ENCODE measurements at regions not wholly inside any gene's neighbourhood (a gene's known extent, or its start where the extent isn't known, plus 50 kb on each side); places are given as distances from the start of the nearest gene placed in this dataset.

GRCh38 chr11:122207505-122207904 is 91.5 kb upstream of the BLID start:
- Histone ChIP-seq H3K4me1 (peaks cover 3% of the 10 kb centered on the region), H3K27me3 (no peaks in the 10 kb centered on the region), H3K4me2 (no peak overlapping the region), H3K9me3 (ENCODE audit: low read depth) (no peaks in the 10 kb centered on the region), H3K36me3 (no peaks in the 10 kb centered on the region), H3K79me2 (ENCODE audit: low read depth) (no peaks in the 10 kb centered on the region), H3K4me3 (no peak overlapping the region), H2AFZ (replicated peaks) (no peak overlapping the region), H3K9ac (no peak overlapping the region), H4K20me1 (ENCODE audit: low read depth) (no peaks in the 10 kb centered on the region), H3K27ac (no peak overlapping the region), H3F3A (ENCODE audit: low read depth) (no peaks in the 10 kb centered on the region)
- Mint-ChIP-seq H3K9me3 (no peaks in the 10 kb centered on the region), H3K4me3 (no peak overlapping the region), H3K27ac (no peak overlapping the region), H3K4me1 (peaks cover 30% of the 10 kb centered on the region), H3K27me3 (ENCODE audit: insufficient read depth, low read depth) (no peaks in the 10 kb centered on the region), H3K36me3 (peaks cover 9% of the 10 kb centered on the region)
- no peak for DNase-seq (ENCODE audit: low spot score)
- TF ChIP-seq CTCF (IDR thresholded peaks at IDR 0.05) = no peak
- no peak for TF ChIP-seq EZH2 (IDR thresholded peaks at IDR 0.05)
- no peak for TF ChIP-seq EZH2phosphoT487 (IDR thresholded peaks at IDR 0.05)

- no peaks in the 10 kb centered on the region for H3K9me3 Mint-ChIP-seq
- peaks cover 10% of the 10 kb centered on the region for H3K36me3 Mint-ChIP-seq
- H3K27me3 ChIP-seq = no peaks in the 10 kb centered on the region
- H3K27me3 Mint-ChIP-seq (ENCODE audit: insufficient read depth, low read depth) = no peaks in the 10 kb centered on the region
- H3K9ac ChIP-seq = no peak overlapping the region
- TF ChIP-seq CTCF (IDR thresholded peaks at IDR 0.05) (no peak), EZH2 (IDR thresholded peaks at IDR 0.05) (no peak), EZH2phosphoT487 (IDR thresholded peaks at IDR 0.05) (no peak)
- no peak overlapping the region for H3K27ac ChIP-seq
- no peaks in the 10 kb centered on the region for H3K79me2 ChIP-seq (ENCODE audit: low read depth)
- no peaks in the 10 kb centered on the region for H3K9me3 ChIP-seq (ENCODE audit: low read depth)
- H3K4me3 Mint-ChIP-seq = no peak overlapping the region
- no peak for DNase-seq (ENCODE audit: low spot score)
- no peaks in the 10 kb centered on the region for H3K36me3 ChIP-seq
- H2AFZ ChIP-seq (replicated peaks) = no peak overlapping the region
- no peak overlapping the region for H3K4me2 ChIP-seq
- no peak overlapping the region for H3K27ac Mint-ChIP-seq
- no peaks in the 10 kb centered on the region for H3F3A ChIP-seq (ENCODE audit: low read depth)
- H3K4me3 ChIP-seq = no peak overlapping the region
- peaks cover 3% of the 10 kb centered on the region for H3K4me1 ChIP-seq
- H4K20me1 ChIP-seq (ENCODE audit: low read depth) = no peaks in the 10 kb centered on the region
- peaks cover 21% of the 10 kb centered on the region for H3K4me1 Mint-ChIP-seq
These were observed 89.0 kb upstream of the BLID start for GRCh38 chr11:122205036-122205435.

- H4K20me1 ChIP-seq (ENCODE audit: low read depth) = no peaks in the 10 kb centered on the region
- H3K4me1 Mint-ChIP-seq = peaks cover 18% of the 10 kb centered on the region
- no peaks in the 10 kb centered on the region for H3F3A ChIP-seq (ENCODE audit: low read depth)
- no peak overlapping the region for H3K27ac Mint-ChIP-seq
- no peaks in the 10 kb centered on the region for H3K9me3 ChIP-seq (ENCODE audit: low read depth)
- H3K79me2 ChIP-seq (ENCODE audit: low read depth) = no peaks in the 10 kb centered on the region
- H3K9ac ChIP-seq = no peak overlapping the region
- H3K4me2 ChIP-seq = no peak overlapping the region
- no peaks in the 10 kb centered on the region for H3K27me3 ChIP-seq
- H3K4me1 ChIP-seq = no peaks in the 10 kb centered on the region
- H3K27me3 Mint-ChIP-seq (ENCODE audit: insufficient read depth, low read depth) = no peaks in the 10 kb centered on the region
- H2AFZ ChIP-seq (replicated peaks) = no peak overlapping the region
- H3K4me3 ChIP-seq = no peak overlapping the region
- no peaks in the 10 kb centered on the region for H3K36me3 ChIP-seq
- H3K4me3 Mint-ChIP-seq = no peak overlapping the region
- TF ChIP-seq EZH2 (IDR thresholded peaks at IDR 0.05) = no peak
- TF ChIP-seq EZH2phosphoT487 (IDR thresholded peaks at IDR 0.05) = no peak
- no peak for TF ChIP-seq CTCF (IDR thresholded peaks at IDR 0.05)
- no peaks in the 10 kb centered on the region for H3K9me3 Mint-ChIP-seq
- no peak overlapping the region for H3K27ac ChIP-seq
- H3K36me3 Mint-ChIP-seq = peaks cover 11% of the 10 kb centered on the region
- DNase-seq (ENCODE audit: low spot score) = no peak
These were observed 88.2 kb upstream of the BLID start for GRCh38 chr11:122204206-122204605.
